ENCODE measurements at regions not wholly inside any gene's neighbourhood (a gene's known extent, or its start where the extent isn't known, plus 50 kb on each side); places are given as distances from the start of the nearest gene placed in this dataset.

DNA sequence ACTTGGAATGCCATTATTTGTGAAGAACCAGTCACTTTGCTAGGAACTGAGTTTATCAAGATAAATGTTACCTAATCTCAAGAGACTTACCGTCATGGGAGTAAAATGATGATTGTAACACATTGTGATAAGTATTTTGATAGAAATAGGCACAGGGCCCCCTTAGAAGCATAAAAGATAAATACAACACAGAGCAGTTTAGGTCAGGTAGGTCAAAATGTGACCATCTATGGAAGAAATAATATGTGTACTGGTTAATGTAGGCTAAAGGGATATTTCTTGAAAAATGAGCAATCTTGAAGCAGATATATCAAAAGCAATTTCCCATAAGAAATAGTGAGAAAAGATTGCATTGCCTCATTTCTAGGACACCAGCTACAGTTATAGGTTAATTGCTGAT is 1386.8 kb upstream of the ADGRL2 start:
- no peaks in the 10 kb centered on the region for H3K36me3 ChIP-seq (ENCODE audit: control insufficient read depth in 4 of 4, insufficient read depth in 4 of 4, low read length in 4 of 4)
- DNase-seq (no peak), ATAC-seq (ENCODE audit: insufficient read depth, low FRiP score) (no peak)
- H3K9ac ChIP-seq (ENCODE audit: insufficient read depth in 1 of 2, low read length in 2 of 2): no peak overlapping the region
- 73 to 77% methylated on average over 1 of the region's 1 CpG for WGBS, 2 donors
- no peaks in the 10 kb centered on the region for H3K4me1 ChIP-seq (ENCODE audit: control insufficient read depth in 5 of 5, insufficient read depth in 5 of 5, low read length in 5 of 5)
- TF ChIP-seq CTCF (IDR thresholded peaks at IDR 0.05; ENCODE audit: control extremely low read depth, extremely low read depth): no peak
- H3K4me3 ChIP-seq: no peak overlapping the region
- peaks cover 0 to 2% (median 0%) of the 10 kb centered on the region in 4 donors for H3K9me3 ChIP-seq (ENCODE audit: control insufficient read depth in 4 of 4, insufficient read depth in 3 of 4, low read length in 3 of 4)
- H3K27me3 ChIP-seq (ENCODE audit: control insufficient read depth in 3 of 3, insufficient read depth in 3 of 3, low read length in 2 of 3): no peaks in the 10 kb centered on the region
- H3K27ac ChIP-seq (ENCODE audit: low read depth in 1 of 2, low read length in 1 of 2): no peak overlapping the region

DNA sequence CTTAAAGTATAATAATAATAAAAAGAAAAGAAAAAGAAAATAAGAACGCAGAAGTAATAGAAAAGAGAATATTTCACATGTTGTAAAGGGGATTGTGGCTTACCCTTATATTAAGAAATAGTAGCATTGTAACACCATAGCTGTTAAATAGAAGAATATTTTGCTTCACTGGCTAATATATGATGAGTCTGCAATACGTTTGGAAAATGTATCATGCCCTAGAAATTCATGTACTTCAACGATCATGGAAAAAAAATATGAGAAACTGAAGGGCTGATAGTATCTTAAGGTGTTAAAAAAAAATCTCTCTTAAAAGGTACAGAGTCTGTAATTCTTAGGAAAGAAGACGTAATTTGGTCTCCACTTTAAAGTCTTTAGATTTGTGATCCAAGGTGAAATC is 1390.5 kb upstream of the ADGRL2 start:
- no peak overlapping the region for H3K27ac ChIP-seq (ENCODE audit: low read depth in 1 of 2, low read length in 1 of 2)
- no peak for ATAC-seq (ENCODE audit: insufficient read depth, low FRiP score)
- H3K9me3 ChIP-seq (ENCODE audit: control insufficient read depth in 4 of 4, insufficient read depth in 3 of 4, low read length in 3 of 4): no peaks in the 10 kb centered on the region
- H3K27me3 ChIP-seq (ENCODE audit: control insufficient read depth in 3 of 3, insufficient read depth in 3 of 3, low read length in 2 of 3): no peaks in the 10 kb centered on the region
- H3K4me1 ChIP-seq (ENCODE audit: control insufficient read depth in 5 of 5, insufficient read depth in 5 of 5, low read length in 5 of 5): no peaks in the 10 kb centered on the region
- no peak for DNase-seq
- no peaks in the 10 kb centered on the region for H3K36me3 ChIP-seq (ENCODE audit: control insufficient read depth in 4 of 4, insufficient read depth in 4 of 4, low read length in 4 of 4)
- TF ChIP-seq CTCF (IDR thresholded peaks at IDR 0.05; ENCODE audit: control extremely low read depth, extremely low read depth): no peak
- no peak overlapping the region for H3K4me3 ChIP-seq
- no peak overlapping the region for H3K9ac ChIP-seq (ENCODE audit: insufficient read depth in 1 of 2, low read length in 2 of 2)
- 84% methylated on average over 4 of the region's 4 CpGs for WGBS, 2 donors

DNA sequence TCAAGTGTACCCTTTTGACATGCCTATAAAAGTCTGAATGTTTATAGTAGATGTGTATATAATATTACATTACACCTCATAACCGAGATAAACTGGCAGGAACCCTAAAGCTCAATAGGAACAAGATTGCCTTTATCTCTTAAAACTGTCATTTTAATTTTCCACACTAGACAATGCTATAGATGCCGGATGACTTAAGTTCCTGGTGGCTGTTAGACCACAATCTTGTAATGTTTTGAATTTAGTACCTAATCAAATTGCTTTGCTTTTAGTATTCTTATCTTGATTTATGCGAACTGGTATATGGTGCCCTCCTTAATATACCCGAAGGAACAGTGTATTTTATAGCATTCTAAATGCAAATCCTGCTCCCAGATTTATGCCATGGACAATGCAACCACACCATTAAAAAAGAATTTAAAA is 1397.0 kb upstream of the ADGRL4 start:
- DNase-seq (peak in 2 of 3 donors; percentile 56 to 65), ATAC-seq (ENCODE audit: insufficient read depth, low FRiP score) (no peak)
- H3K9ac ChIP-seq (ENCODE audit: insufficient read depth in 1 of 2, low read length in 2 of 2): no peak overlapping the region
- H3K36me3 ChIP-seq (ENCODE audit: control insufficient read depth in 4 of 4, insufficient read depth in 4 of 4, low read length in 4 of 4): no peaks in the 10 kb centered on the region
- WGBS, 2 donors: 60 to 71% methylated on average over 4 of the region's 4 CpGs
- no peaks in the 10 kb centered on the region for H3K9me3 ChIP-seq (ENCODE audit: control insufficient read depth in 4 of 4, insufficient read depth in 3 of 4, low read length in 3 of 4)
- no peak for TF ChIP-seq CTCF (IDR thresholded peaks at IDR 0.05; ENCODE audit: control extremely low read depth, extremely low read depth)
- no peak overlapping the region for H3K4me3 ChIP-seq
- H3K27ac ChIP-seq (ENCODE audit: low read depth in 1 of 2, low read length in 1 of 2): no peak overlapping the region
- peaks cover 0 to 16% (median 0%) of the 10 kb centered on the region in 5 donors for H3K4me1 ChIP-seq (ENCODE audit: control insufficient read depth in 5 of 5, insufficient read depth in 5 of 5, low read length in 5 of 5)
- no peaks in the 10 kb centered on the region for H3K27me3 ChIP-seq (ENCODE audit: control insufficient read depth in 3 of 3, insufficient read depth in 3 of 3, low read length in 2 of 3)

DNA sequence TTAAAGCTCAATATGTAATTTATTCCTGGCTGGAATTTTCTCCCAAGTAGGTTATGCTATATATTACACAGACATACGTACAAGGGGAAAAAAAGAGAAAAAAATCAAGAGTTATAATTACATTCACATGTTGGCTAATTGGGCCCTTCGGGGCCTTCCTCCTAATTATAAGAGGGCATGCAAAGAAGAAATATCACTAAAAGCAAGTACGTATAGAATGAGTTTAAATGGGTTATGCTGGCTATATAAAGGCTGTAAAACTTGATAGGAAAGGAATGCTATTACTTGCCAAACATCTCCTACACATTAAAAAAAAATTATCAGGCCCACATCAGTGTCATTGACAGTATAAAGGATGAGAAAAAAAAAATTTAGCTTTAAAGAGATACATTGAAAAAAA is 1396.1 kb upstream of the ADGRL4 start:
- no peak for ATAC-seq (ENCODE audit: insufficient read depth, low FRiP score)
- no peak for TF ChIP-seq CTCF (IDR thresholded peaks at IDR 0.05; ENCODE audit: control extremely low read depth, extremely low read depth)
- H3K9me3 ChIP-seq (ENCODE audit: control insufficient read depth in 4 of 4, insufficient read depth in 3 of 4, low read length in 3 of 4): no peaks in the 10 kb centered on the region
- peaks cover 0 to 16% (median 0%) of the 10 kb centered on the region in 5 donors for H3K4me1 ChIP-seq (ENCODE audit: control insufficient read depth in 5 of 5, insufficient read depth in 5 of 5, low read length in 5 of 5)
- H3K9ac ChIP-seq (ENCODE audit: insufficient read depth in 1 of 2, low read length in 2 of 2): no peak overlapping the region
- no peaks in the 10 kb centered on the region for H3K27me3 ChIP-seq (ENCODE audit: control insufficient read depth in 3 of 3, insufficient read depth in 3 of 3, low read length in 2 of 3)
- 79 to 90% methylated on average over 3 of the region's 3 CpGs for WGBS, 2 donors
- H3K4me3 ChIP-seq: no peak overlapping the region
- DNase-seq: peak in 2 of 3 donors; percentile 2 to 3
- H3K36me3 ChIP-seq (ENCODE audit: control insufficient read depth in 4 of 4, insufficient read depth in 4 of 4, low read length in 4 of 4): no peaks in the 10 kb centered on the region
- H3K27ac ChIP-seq (ENCODE audit: low read depth in 1 of 2, low read length in 1 of 2): no peak overlapping the region

All from lung (tissue), 11 donors.